HG03565 (cell line): ENCODE measurements at regions not wholly inside any gene's neighbourhood (a gene's known extent, or its start where the extent isn't known, plus 50 kb on each side); places are given as distances from the start of the nearest gene placed in this dataset.
"Not testable (repeated sequence)": the region's sequence is repeated elsewhere in the genome, so short reads cannot be mapped to it uniquely, and the experiment has no call there.

Experiments used
- ATAC-seq: cut with Tn5 transposase; IDR thresholded peaks from one replicate; pipeline ENCODE4 v1.9.1; 2021; ENCODE audit warnings: mild to moderate bottlenecking, moderate library complexity; ENCODE audit not compliant: unreplicated experiment

DNA sequence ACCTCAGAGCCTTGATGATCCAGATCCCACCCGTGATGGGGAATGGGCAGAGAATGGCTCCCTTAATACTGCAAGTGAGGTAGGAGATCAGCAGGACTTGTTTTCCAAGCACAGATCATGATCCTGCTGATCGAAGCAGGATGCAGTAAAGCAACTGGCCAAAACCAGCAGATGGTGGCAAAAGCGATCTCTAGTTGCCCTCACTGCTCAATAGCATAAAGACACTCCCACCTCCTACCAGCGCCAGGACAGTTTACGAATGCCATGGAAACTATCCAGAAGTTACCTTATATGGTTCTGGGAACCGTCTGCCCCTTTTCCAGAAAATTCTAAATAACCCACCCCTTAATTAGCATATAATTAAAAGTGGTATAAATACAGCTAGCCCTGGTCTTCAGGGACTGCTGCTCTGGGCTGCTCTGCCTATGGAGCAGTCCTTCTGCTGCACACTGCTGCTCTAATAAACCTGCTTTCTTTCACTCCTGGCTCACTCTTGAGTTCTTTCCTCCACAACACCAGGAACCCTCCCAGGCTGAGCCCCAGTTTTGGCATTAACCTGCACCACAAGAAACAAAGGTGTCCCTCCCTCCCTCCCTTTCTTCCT, 415.8 kb downstream of the PREX1 start:
- no peak for ATAC-seq

GRCh38 chr20:48411245-48411644, 416.6 kb downstream of the PREX1 start:
- no peak for ATAC-seq

DNA sequence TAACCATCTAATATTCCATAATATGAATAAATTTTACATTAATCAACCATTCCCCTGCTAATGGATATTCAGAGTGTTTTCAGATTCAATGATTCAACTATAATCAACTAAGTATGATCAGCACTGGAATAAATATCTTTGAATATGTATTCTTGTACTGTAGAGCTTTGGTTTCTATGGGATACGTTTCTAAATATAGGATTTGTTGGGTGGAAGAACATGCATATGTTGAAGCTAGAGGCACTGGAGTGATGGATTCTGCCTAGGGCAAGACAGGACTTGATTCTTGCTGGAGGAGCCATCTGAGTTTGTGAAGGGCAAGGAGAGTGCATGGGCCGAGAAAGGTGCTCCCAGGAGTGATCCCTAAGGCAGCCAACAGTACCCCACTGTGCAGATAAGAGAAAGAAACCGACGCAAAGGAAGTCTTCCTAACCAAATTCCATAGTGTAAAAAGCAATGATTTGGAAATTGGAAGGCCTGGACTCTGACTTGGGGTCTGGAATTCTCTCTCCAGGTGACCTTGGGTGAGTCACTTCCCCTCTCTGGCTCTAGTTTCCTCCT, 418.7 kb downstream of the PREX1 start:
- no peak for ATAC-seq

DNA sequence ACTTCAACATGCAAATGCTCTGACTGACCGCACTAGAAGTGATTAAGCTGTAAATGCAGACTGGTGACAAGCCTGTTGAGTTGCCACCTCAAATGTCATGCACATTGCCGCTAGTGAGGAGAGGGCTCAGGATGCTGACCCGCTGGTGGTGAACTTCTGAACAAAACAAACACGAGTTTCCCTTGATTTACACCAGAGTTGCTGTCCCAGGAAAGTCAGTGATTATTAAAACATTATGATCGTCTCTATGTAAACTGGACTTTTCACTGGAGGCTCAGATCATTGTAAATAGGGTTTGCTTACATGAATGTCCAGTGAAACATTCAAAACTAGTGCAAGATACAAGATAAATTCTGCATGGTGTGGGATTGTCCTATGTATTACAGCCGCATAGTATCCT, 420.1 kb downstream of the PREX1 start:
- no peak for ATAC-seq

DNA sequence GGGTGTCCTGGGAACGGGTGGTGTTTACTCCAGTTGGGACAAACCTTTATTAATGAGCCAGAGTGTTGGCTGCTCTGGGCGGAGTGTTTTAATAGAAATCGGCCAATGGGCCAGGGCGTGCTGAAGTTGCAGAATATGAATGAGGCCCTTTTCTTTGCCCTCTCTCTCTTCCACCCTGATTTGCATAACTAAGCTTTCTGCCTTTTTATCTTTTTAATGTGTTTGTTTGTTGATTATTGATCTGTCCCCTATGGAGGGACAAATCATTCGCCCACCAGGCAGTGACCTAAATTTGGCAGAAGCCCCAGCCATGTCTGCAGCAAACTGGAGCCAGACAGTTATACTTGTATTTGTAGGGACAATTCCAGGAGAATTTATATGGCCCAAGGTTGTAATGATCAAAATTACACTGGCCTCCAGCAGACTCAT, 420.9 kb downstream of the PREX1 start:
- ATAC-seq = no peak

DNA sequence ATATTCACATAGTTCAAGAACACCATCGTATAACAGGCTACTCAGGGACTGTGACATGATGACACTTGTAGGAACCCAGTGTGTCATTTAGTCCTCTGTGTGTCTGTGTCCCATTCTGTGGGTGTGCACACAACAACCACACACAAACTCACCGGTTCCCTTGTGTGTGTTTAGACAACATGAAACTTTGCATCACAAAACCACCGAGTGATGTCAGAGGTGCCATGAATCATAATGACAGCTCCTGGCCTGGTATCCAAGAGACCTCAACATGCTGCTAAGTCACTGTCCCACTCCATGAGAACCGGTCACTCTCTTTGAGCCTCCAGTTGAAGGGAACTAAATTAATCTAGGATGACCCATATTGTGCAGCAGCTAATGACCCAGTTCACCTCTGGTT, 421.3 kb downstream of the PREX1 start:
- no peak for ATAC-seq

GRCh38 chr20:48405909-48406308, 421.9 kb downstream of the PREX1 start:
- no peak for ATAC-seq

- ATAC-seq = no peak
Observed at GRCh38 chr20:48404598-48404997, 423.2 kb downstream of the PREX1 start.

- no peak for ATAC-seq
Observed at GRCh38 chr20:48403167-48403761, 424.5 kb downstream of the PREX1 start.

GRCh38 chr20:48401359-48401758, 426.4 kb downstream of the PREX1 start:
- no peak for ATAC-seq

- ATAC-seq = no peak
Observed at GRCh38 chr20:48400009-48400408, 427.8 kb downstream of the PREX1 start.

DNA sequence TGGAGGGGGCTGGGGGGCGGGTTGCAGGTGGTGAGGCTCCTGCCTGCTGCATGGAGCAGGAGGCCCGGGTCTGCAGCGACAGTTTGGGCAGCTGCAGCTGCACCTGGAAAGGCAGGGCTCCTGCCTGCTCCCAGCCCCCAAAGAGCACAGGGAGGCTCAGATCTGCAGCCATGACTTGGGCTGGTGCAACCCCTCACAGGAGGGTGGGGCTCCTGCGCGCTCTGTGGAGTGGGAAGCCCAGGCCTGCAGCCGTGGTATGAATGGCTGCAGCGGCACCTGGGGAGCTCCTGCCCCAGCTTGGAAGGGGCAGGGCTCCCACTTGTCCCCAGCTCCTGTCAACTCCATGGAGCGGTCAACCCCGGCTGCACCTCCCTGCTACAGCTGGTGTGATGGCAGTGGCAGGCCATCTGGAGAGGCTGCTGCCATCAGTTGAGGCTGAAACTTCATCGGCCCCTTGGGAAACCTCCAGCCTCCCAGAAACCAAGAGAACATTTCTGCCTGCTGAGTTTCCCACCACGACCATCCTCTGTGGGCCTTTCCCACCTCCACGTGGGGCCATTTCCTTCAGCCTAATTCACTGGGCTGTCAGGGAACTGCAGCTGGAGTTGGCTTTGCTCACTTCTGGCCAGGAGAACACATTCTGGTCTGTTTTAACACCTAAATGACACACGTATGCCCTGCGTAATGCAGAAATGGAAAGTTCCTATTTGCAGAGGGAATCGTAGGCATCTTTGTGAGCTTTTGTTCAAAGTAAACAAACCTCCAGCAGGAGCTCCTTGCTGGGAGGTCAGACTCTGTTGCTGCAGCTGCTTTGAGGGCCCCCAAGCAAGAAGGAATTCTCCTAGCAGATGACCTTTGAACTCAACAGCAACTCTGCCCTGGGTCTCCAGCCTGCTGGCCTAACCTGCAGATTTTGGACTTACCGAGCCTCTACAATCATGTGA, 429.0 kb downstream of the PREX1 start:
- ATAC-seq = no peak

GRCh38 chr20:48396981-48397861, 430.6 kb downstream of the PREX1 start:
- not testable (repeated sequence) for ATAC-seq

DNA sequence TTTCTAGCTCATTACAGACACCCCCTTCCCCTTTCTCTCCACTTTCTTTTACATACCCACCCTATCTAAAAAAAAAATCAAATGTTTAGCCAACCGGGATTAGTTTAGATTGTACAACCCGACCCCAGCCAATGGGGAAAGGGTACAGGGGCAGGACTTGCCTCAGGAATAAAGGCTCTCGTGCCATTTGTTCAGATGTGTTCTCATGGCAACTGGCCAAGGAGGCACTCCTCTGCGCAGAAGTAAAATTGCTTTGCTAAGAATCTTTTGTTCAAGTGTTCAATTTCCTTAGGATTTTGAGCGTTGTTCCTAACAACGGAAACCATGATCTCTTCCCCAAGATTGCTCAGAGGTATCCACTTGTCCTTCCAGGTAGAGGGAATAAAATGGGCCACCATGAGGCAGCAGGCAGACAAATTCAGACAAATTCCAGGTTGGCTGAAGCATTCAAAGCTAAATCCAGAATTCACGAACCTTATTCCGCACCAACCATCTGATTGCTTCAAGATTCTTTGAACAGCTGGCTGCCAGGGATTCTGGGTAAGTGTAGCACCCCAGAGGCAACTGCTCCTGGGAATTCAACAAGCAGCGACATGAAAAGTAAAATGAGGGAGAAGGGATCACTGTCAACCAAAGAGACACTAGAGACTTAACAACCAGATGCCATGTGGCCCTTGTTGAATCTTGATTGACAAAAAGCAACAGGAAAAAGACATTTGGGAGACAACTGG, 431.8 kb downstream of the PREX1 start:
- ATAC-seq = no peak

GRCh38 chr20:48394415-48395081, 433.3 kb downstream of the PREX1 start:
- no peak for ATAC-seq

DNA sequence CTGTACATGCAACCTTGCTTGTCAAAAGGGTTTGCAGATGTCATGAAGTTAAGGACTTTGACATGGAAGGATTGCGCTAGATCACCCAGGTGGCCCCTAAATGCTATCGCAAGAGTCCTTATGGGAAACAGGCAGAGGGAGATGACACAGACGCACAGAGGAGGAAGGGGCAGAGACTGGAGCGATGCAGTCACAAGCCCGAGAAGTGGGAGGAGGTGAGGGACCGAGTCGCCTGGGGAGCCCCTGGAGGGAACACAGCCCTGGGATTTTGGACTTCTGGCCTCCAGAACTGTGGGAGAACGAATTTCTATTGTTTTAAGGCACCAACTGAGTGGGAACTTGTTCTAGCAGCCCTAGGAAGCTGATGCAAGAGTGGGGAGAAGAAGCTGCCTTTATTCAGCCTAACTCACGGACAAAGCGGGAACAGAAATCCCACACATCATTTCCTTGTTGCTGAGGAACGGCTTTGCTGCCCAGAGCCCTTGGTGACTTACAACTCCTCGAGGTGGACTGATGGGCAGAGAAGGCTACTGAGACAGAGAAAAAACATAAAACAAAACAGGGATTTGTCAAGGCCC, 434.0 kb downstream of the PREX1 start:
- ATAC-seq = no peak

GRCh38 chr20:48393311-48393685, 434.5 kb downstream of the PREX1 start:
- no peak for ATAC-seq

DNA sequence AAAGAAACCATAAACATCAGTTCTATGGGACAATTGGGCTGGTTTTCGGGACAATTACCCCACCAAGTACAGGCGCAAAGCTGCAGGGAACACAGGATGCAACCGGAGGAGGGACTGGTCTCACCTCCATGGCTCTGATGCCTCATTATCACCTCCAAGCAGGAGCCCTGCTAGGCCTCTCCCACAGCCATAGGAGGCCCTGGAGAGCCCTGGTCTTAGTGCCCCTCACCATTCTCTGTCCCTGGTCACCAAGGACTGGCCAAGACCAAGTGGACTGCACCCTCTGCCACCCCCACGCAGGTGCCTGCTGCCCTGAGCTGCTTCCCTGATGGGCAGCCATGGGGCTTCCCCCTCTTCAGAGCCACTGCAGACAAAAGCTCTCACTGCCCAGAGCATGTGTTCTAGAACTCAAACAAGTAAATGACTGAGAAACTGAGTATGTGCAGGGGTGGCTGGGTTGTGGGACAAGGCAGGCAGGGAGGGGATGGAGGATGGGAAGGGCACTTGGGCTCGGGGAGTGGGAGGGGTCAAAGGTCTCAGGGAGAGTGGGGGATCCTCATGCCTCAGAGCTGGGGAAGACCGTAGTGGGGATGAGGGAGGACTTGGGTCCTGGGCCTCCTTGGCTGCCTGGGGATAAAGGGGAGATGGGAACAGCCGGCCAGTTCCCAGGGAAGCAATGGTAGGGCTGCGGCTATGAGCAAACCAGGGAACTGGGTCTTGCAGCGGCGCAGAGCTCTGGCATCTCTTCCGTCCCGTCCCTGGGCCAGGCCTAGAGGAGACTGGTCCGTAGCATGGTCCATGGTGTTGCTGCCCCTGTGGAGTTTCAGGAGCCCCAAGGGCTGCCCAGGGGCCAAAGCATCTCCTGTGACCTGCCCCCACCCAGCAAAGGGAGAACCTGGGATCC, 435.1 kb downstream of the PREX1 start:
- no peak for ATAC-seq
